Thyroid gland (tissue), 4 donors: ENCODE measurements at regions not wholly inside any gene's neighbourhood (a gene's known extent, or its start where the extent isn't known, plus 50 kb on each side); places are given as distances from the start of the nearest gene placed in this dataset.

Source experiments
- DNase-seq, 2 donors: peaks; one replicate each; pipeline ENCODE4 v3.0.0-alpha.2; 2019
- H3K27ac ChIP-seq, 3 donors: fragments of 200-600 bp; sonication (generic); 1 replicate in 2 of 3; 2 replicates in 1 of 3; pipeline ENCODE4 v1.5.1; 2016 to 2019; ENCODE audit warnings: mild to moderate bottlenecking in 1 of 3, moderate library complexity in 1 of 3
- H3K27me3 ChIP-seq: fragments of 200-600 bp; sonication (generic); one replicate; pipeline ENCODE4 v1.5.1; 2019
- H3K36me3 ChIP-seq, 2 donors: fragments of 200-600 bp; sonication (generic); one replicate each; pipeline ENCODE4 v1.5.1; 2016 to 2019
- H3K4me1 ChIP-seq, 2 donors: fragments of 200-600 bp; sonication (generic); one replicate each; pipeline ENCODE4 v1.5.1; 2017 to 2019
- H3K4me3 ChIP-seq, 3 donors: fragments of 200-600 bp; sonication (generic); replicated peaks in 1 of 3; 1 replicate in 2 of 3; 2 replicates in 1 of 3; pipeline ENCODE4 v1.5.1; 2016; ENCODE audit warnings: mild to moderate bottlenecking in 1 of 3
- H3K9me3 ChIP-seq: fragments of 200-600 bp; sonication (generic); one replicate; pipeline ENCODE4 v1.5.1; 2017
- POLR2A ChIP-seq, 2 donors: fragments of 450-650 bp; IDR thresholded peaks; one replicate each; pipeline ENCODE4 v1.6.1; 2017; ENCODE audit warnings: antibody characterized with exemption in 2 of 2, mild to moderate bottlenecking in 2 of 2, moderate library complexity in 1 of 2
- WGBS, 2 donors: methylation state at CpG; one replicate each; pipeline ENCODE4 v1.1.5; 2017; 5-methylcytosine and 5-hydroxymethylcytosine counted together
- intact Hi-C: fragments of 100-400 bp; cut with DNase I; formaldehyde crosslinking; loops from one replicate; pipeline ENCODE4 v1.15.1; 2023
- TF ChIP-seq, protein P1 (sequence below), 6 experiments: fragments of 200-600 bp in 3 of 6; fragments of 450-650 bp in 3 of 6; sonication (generic) in 3 of 6; IDR thresholded peaks; one replicate each; pipeline ENCODE4 v1.5.1; 2016 to 2019; ENCODE audit warnings: antibody characterized with exemption in 6 of 6, mild to moderate bottlenecking in 2 of 6, inconsistent platforms in 1 of 6, moderate library complexity in 1 of 6

DNA sequence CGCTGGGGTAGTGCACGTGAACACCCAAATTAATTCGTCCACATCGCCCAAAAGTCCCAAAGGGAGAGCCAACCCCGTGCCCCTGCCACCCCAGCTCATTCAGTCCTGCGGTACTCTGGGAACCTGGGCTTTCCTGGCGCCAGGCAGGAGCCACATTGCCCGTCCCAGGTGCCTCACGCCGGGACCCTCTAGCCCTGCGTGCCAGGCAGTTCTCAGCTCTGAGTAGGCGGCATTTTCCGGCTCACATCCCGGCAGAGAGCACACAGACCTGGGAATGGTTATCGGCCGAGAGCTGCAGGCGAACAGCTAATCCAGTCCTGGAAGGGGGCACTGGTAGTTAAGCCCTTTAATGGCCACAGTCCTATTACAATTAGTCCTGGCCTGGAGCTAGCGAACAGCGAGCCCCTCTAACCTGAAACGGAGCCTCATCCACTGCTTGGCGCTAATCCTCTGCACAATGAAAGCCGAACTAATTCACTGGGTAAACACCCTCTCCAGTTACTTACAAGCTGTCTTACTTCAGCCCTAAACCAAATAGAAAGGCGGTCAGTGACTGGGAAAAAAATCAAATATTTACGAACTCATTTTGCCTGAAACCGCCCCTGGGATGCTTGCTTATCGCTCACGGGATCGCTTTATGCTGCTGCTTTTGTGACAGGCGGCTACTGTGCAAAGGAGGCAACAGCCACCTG, 254.6 kb upstream of the SOX14 start:
- H3K4me1 ChIP-seq: no peaks in the 10 kb centered on the region
- no peak for DNase-seq
- H3K27me3 ChIP-seq: no peaks in the 10 kb centered on the region
- no peak for TF ChIP-seq POLR2A (IDR thresholded peaks at IDR 0.05)
- TF ChIP-seq, protein P1, sequence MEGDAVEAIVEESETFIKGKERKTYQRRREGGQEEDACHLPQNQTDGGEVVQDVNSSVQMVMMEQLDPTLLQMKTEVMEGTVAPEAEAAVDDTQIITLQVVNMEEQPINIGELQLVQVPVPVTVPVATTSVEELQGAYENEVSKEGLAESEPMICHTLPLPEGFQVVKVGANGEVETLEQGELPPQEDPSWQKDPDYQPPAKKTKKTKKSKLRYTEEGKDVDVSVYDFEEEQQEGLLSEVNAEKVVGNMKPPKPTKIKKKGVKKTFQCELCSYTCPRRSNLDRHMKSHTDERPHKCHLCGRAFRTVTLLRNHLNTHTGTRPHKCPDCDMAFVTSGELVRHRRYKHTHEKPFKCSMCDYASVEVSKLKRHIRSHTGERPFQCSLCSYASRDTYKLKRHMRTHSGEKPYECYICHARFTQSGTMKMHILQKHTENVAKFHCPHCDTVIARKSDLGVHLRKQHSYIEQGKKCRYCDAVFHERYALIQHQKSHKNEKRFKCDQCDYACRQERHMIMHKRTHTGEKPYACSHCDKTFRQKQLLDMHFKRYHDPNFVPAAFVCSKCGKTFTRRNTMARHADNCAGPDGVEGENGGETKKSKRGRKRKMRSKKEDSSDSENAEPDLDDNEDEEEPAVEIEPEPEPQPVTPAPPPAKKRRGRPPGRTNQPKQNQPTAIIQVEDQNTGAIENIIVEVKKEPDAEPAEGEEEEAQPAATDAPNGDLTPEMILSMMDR (IDR thresholded peaks at IDR 0.05): no peak
- no peak overlapping the region for H3K27ac ChIP-seq
- intact Hi-C loops: no loop called here
- no peak overlapping the region for H3K4me3 ChIP-seq
- no peaks in the 10 kb centered on the region for H3K9me3 ChIP-seq
- H3K36me3 ChIP-seq: no peaks in the 10 kb centered on the region
- WGBS, 2 donors: 34 to 38% methylated on average over 23 to 26 of the region's 29 CpGs

DNA sequence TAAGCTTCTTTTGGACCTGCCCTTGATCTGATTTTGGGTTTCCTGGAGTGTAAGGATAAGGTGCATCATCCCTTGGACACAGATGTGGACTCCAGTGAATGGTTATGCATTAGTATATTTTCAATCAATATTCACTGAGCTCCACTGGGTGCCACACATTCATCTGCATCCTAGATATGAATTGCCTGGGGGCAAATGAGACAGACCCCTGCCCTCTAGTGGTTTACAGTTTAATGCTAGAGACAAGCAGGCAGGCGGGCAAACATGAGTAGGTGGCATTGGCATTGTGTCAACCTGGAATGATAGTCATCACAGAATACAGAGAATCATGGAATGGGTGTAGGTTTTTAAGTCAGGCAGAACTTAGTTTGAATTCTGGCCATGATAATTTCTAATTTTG, 252.5 kb upstream of the SOX14 start:
- Histone ChIP-seq H3K27ac (no peak overlapping the region), H3K27me3 (no peaks in the 10 kb centered on the region), H3K4me3 (no peak overlapping the region), H3K9me3 (no peaks in the 10 kb centered on the region), H3K4me1 (no peaks in the 10 kb centered on the region), H3K36me3 (no peaks in the 10 kb centered on the region)
- DNase-seq: no peak
- 83 to 86% methylated on average over 1 of the region's 1 CpG for WGBS, 2 donors
- intact Hi-C loops: no loop called here
- no peak for TF ChIP-seq POLR2A (IDR thresholded peaks at IDR 0.05)
- TF ChIP-seq, protein P1 (IDR thresholded peaks at IDR 0.05): no peak

DNA sequence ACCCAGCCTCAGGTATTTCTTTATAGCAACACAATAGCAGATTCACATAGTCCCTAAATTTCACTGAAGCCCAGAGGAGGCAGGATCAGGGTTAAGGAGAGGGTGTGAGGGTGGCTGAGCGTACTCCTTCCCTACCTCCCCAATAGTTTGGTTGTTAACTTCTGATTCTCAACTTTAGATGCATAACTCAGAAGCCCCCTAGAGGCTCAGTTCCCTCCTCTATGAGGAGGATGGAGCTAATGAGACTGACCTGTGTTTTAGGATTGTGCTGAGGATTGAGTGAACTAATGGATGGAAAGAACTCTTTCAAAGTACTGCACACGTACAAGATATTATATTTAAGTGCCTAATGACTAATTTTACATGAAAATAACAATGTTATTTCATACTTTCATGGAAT, 249.3 kb upstream of the SOX14 start:
- Histone ChIP-seq H3K9me3 (no peaks in the 10 kb centered on the region), H3K27ac (no peak overlapping the region), H3K27me3 (no peaks in the 10 kb centered on the region), H3K4me3 (no peak overlapping the region), H3K36me3 (no peaks in the 10 kb centered on the region), H3K4me1 (no peaks in the 10 kb centered on the region)
- 55 to 57% methylated on average over 2 of the region's 2 CpGs for WGBS, 2 donors
- TF ChIP-seq, protein P1 (IDR thresholded peaks at IDR 0.05): no peak
- no peak for TF ChIP-seq POLR2A (IDR thresholded peaks at IDR 0.05)
- intact Hi-C loops: no loop called here
- DNase-seq: no peak

DNA sequence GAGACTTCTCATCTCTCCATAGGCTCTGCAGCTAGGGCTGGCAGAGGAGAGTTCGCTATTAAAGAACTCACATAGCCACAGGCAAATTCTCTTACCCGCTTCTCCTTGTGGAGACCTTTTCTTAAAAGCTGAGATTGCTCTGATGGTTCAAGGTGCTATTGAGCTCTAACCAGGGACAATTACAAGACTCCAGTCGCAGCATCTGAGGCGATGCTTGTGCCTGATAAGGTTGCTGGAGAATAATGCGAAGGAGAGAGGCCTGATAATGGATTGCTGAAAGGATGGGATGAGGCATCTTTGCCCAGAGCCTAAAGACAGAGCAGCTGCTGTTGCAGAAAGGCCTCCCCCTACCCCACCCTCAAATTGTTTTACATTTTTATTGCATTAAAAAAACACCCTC, 244.5 kb upstream of the SOX14 start:
- Histone ChIP-seq H3K9me3 (no peaks in the 10 kb centered on the region), H3K36me3 (no peaks in the 10 kb centered on the region), H3K4me3 (no peak overlapping the region), H3K4me1 (no peaks in the 10 kb centered on the region), H3K27me3 (no peaks in the 10 kb centered on the region), H3K27ac (no peak overlapping the region)
- DNase-seq: no peak
- intact Hi-C loops: no loop called here
- WGBS, 2 donors: 51 to 58% methylated on average over 5 of the region's 5 CpGs
- no peak for TF ChIP-seq POLR2A (IDR thresholded peaks at IDR 0.05)
- TF ChIP-seq, protein P1 (IDR thresholded peaks at IDR 0.05): no peak

DNA sequence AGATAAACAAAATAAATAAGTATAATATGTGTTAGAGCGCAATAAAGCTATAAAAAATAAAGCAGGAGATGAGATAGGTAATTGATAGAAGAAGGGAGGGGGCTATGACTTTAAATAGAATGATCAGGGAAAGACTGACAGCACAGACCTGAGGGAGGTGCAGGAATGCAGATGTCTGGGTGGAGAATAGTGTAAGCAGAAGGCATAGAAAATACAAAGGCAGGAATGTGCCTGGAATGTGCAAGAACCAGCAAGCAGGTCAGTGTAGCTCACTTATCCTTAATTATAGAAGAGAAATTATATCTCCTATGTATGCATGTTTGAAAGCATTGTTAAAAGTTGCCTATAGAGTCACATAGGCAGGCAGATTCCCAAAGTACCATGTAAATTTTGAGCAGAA, 239.4 kb upstream of the SOX14 start:
- no peaks in the 10 kb centered on the region for H3K4me1 ChIP-seq
- no peak overlapping the region for H3K4me3 ChIP-seq
- TF ChIP-seq, protein P1 (IDR thresholded peaks at IDR 0.05): no peak
- no peak for TF ChIP-seq POLR2A (IDR thresholded peaks at IDR 0.05)
- no peak overlapping the region for H3K27ac ChIP-seq
- no peak for DNase-seq
- H3K36me3 ChIP-seq: no peaks in the 10 kb centered on the region
- no peaks in the 10 kb centered on the region for H3K27me3 ChIP-seq
- intact Hi-C loops: no loop called here
- WGBS, 2 donors: 92 to 99% methylated on average over 1 of the region's 1 CpG
- H3K9me3 ChIP-seq: no peaks in the 10 kb centered on the region
